ENCODE measurements at regions not wholly inside any gene's neighbourhood (a gene's known extent, or its start where the extent isn't known, plus 50 kb on each side); places are given as distances from the start of the nearest gene placed in this dataset.

GRCh38 chr3:150357923-150358607, 50.0 kb upstream of the TSC22D2 start:
- Mint-ChIP-seq H3K9me3 (no peaks in the 10 kb centered on the region), H3K4me3 (no peak overlapping the region), H3K36me3 (no peaks in the 10 kb centered on the region), H3K4me1 (no peaks in the 10 kb centered on the region), H3K27ac (no peak overlapping the region), H3K27me3 (peaks cover 2% of the 10 kb centered on the region)
- ATAC-seq (ENCODE audit: low read depth), result no peak
- no peak for DNase-seq
- POLR2A ChIA-PET, result no interaction called here

GRCh38 chr3:150357140-150357539, 51.0 kb upstream of the TSC22D2 start:
- ATAC-seq (ENCODE audit: low read depth), result no peak
- Mint-ChIP-seq H3K27ac (no peak overlapping the region), H3K4me3 (no peak overlapping the region), H3K4me1 (no peaks in the 10 kb centered on the region), H3K27me3 (peaks cover 2% of the 10 kb centered on the region), H3K9me3 (no peaks in the 10 kb centered on the region), H3K36me3 (no peaks in the 10 kb centered on the region)
- DNase-seq, result no peak
- POLR2A ChIA-PET, result no interaction called here

GRCh38 chr3:150355574-150355973, 52.5 kb upstream of the TSC22D2 start:
- Mint-ChIP-seq H3K36me3 (no peaks in the 10 kb centered on the region), H3K27me3 (peaks cover 2% of the 10 kb centered on the region), H3K9me3 (no peaks in the 10 kb centered on the region), H3K4me3 (no peak overlapping the region), H3K4me1 (no peaks in the 10 kb centered on the region), H3K27ac (no peak overlapping the region)
- POLR2A ChIA-PET, result no interaction called here
- DNase-seq (no peak), ATAC-seq (ENCODE audit: low read depth) (no peak)

GRCh38 chr3:150352931-150353330, 55.2 kb upstream of the TSC22D2 start:
- Mint-ChIP-seq H3K27me3 (peaks cover 2% of the 10 kb centered on the region), H3K36me3 (no peaks in the 10 kb centered on the region), H3K27ac (no peak overlapping the region), H3K9me3 (no peaks in the 10 kb centered on the region), H3K4me1 (no peaks in the 10 kb centered on the region), H3K4me3 (no peak overlapping the region)
- POLR2A ChIA-PET, result no interaction called here
- ATAC-seq (ENCODE audit: low read depth), result no peak
- no peak for DNase-seq

GRCh38 chr3:150351398-150351797, 56.7 kb upstream of the TSC22D2 start:
- POLR2A ChIA-PET, result no interaction called here
- Mint-ChIP-seq H3K4me3 (no peak overlapping the region), H3K27me3 (peaks cover 3% of the 10 kb centered on the region), H3K4me1 (no peaks in the 10 kb centered on the region), H3K36me3 (no peaks in the 10 kb centered on the region), H3K9me3 (no peaks in the 10 kb centered on the region), H3K27ac (no peak overlapping the region)
- no peak for DNase-seq
- ATAC-seq (ENCODE audit: low read depth), result no peak

GRCh38 chr3:150349314-150350097, 58.6 kb upstream of the TSC22D2 start:
- ATAC-seq (ENCODE audit: low read depth), result no peak
- POLR2A ChIA-PET, result no interaction called here
- Mint-ChIP-seq H3K4me1 (no peaks in the 10 kb centered on the region), H3K4me3 (no peak overlapping the region), H3K27ac (no peak overlapping the region), H3K27me3 (peaks cover 9% of the 10 kb centered on the region), H3K36me3 (no peaks in the 10 kb centered on the region), H3K9me3 (no peaks in the 10 kb centered on the region)
- no peak for DNase-seq

- H3K36me3 Mint-ChIP-seq, result no peaks in the 10 kb centered on the region
- no peak overlapping the region for H3K4me3 Mint-ChIP-seq
- no peak for DNase-seq
- H3K27me3 Mint-ChIP-seq, result peaks cover 9% of the 10 kb centered on the region
- no peaks in the 10 kb centered on the region for H3K4me1 Mint-ChIP-seq
- no peaks in the 10 kb centered on the region for H3K9me3 Mint-ChIP-seq
- H3K27ac Mint-ChIP-seq, result no peak overlapping the region
- no peak for ATAC-seq (ENCODE audit: low read depth)
- POLR2A ChIA-PET, result no interaction called here
Observed at GRCh38 chr3:150348500-150348899, 59.6 kb upstream of the TSC22D2 start.

DNA sequence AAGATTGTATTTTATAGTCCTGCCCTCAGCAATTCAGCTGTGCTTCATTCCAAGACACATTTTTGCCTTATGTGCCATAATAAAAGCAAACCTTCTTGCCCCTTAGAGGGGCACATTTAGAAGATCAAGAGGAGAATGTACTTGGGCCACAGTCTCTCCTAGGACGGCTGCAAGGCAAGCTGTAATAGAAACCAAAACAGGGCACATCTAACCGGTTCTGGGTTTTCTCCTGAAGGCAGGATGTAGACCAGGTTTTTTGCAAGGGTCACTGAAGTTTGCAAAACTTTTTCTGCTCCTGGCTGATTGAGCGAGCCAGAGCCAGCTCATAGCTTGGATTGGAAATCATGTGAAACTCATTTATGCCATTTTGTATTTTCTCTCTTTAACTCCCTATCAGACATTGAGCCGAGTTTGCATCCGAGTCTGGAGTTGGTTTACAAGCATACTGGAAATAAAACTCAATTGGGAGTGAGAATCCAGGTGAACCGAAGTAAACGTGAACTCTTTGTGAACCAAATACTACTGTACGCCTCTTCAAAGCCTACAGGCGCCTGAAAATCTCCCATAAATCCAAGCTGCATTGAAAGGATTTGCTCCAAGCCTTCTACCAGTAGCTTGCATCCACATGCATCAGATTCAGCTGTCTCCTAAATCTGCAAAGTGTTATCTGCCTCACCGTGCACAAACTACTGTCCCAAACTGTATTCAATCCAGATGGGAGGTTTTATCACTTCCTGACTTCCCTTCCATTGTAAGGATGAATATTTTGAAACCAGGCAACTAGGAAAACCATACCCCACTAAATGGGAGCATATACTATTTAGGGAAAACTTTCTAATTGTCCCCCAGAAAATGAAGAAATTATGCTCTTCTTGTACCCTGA, 60.9 kb upstream of the TSC22D2 start:
- no peaks in the 10 kb centered on the region for H3K9me3 Mint-ChIP-seq
- peaks cover 9% of the 10 kb centered on the region for H3K27me3 Mint-ChIP-seq

GRCh38 chr3:150346266-150346665, 61.8 kb upstream of the TSC22D2 start:
- Mint-ChIP-seq H3K27me3 (peaks cover 9% of the 10 kb centered on the region), H3K4me1 (no peaks in the 10 kb centered on the region)
- no peak for ATAC-seq (ENCODE audit: low read depth)

More for the DNA sequence above, 60.9 kb upstream of the TSC22D2 start:
- no peak for DNase-seq
- POLR2A ChIA-PET, result no interaction called here
- no peaks in the 10 kb centered on the region for H3K36me3 Mint-ChIP-seq
- no peaks in the 10 kb centered on the region for H3K4me1 Mint-ChIP-seq
- no peak for ATAC-seq (ENCODE audit: low read depth)
- no peak overlapping the region for H3K27ac Mint-ChIP-seq
- no peak overlapping the region for H3K4me3 Mint-ChIP-seq

DNA sequence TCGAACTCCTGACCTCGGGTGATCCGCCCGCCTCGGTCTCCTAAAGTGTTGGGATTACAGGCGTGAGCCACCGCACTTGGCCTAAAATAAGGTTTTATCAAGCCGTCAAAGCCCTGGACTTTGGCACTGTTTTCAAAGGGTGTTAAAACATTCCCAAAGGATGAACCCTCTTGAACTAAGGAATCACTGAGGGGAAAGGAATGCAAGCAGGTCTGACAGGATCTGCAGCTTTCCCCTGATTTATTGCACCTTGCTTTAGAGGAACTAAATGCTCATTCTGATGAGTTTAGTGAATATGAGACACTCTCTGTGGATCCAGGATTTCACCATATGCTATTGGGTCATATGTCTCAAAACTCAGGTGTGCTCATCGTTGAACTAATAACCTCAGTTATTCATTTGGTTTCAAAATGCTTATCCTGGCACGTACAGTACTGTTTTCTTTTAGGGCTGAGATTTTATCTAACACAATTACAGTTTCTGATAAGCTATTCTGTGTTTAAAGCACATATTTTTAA, 63.0 kb upstream of the TSC22D2 start:
- Mint-ChIP-seq H3K9me3 (no peaks in the 10 kb centered on the region), H3K27me3 (peaks cover 9% of the 10 kb centered on the region), H3K36me3 (no peaks in the 10 kb centered on the region), H3K4me1 (no peaks in the 10 kb centered on the region), H3K4me3 (no peak overlapping the region), H3K27ac (no peak overlapping the region)
- DNase-seq, result no peak
- ATAC-seq (ENCODE audit: low read depth), result no peak
- POLR2A ChIA-PET, result no interaction called here

More at GRCh38 chr3:150346266-150346665, 61.8 kb upstream of the TSC22D2 start:
- Mint-ChIP-seq H3K36me3 (no peaks in the 10 kb centered on the region), H3K27ac (no peak overlapping the region), H3K9me3 (no peaks in the 10 kb centered on the region), H3K4me3 (no peak overlapping the region)
- POLR2A ChIA-PET, result no interaction called here
- DNase-seq, result no peak

DNA sequence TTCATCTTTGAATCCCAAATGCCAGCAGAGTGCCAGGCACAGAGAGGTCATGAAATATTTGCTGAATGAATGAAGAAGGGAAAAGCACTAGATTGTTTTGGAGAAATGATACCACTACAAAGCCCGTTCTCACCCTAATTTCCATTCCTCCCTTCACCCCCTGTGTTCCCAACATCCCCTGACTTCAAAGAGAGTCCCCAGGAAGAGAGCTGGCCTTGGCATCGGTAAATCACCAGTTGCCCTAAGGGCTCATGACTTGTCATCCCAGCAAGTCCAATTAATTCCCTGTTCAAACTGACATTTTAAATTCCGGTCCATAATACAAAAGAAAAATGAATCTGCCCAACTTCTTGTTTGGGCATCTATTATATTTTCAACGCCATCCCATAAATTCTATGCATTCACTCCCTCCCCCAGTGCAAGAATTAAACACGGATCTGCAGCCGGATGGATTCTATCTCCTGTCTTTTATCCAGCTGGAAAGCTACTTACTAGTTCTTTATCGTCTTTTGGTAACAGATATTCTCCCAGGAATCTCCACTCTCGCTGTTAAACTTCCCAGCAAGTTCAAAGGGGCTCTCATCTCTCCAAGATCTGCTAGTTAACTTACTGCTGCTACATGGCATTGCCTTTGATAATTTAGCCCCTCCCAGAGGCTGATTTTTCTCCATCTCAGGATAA, 63.9 kb upstream of the TSC22D2 start:
- Mint-ChIP-seq H3K4me1 (no peaks in the 10 kb centered on the region), H3K36me3 (no peaks in the 10 kb centered on the region), H3K9me3 (no peaks in the 10 kb centered on the region), H3K27me3 (peaks cover 13% of the 10 kb centered on the region), H3K4me3 (no peak overlapping the region), H3K27ac (no peak overlapping the region)
- ATAC-seq (ENCODE audit: low read depth) (no peak), DNase-seq (no peak)
- POLR2A ChIA-PET, result no interaction called here

GRCh38 chr3:150342896-150343467, 65.1 kb upstream of the TSC22D2 start:
- DNase-seq (no peak), ATAC-seq (ENCODE audit: low read depth) (no peak)
- no peaks in the 10 kb centered on the region for H3K9me3 Mint-ChIP-seq
- POLR2A ChIA-PET, result no interaction called here
- H3K4me1 Mint-ChIP-seq, result no peaks in the 10 kb centered on the region
- H3K27me3 Mint-ChIP-seq, result peaks cover 22% of the 10 kb centered on the region
- H3K4me3 Mint-ChIP-seq, result no peak overlapping the region
- H3K36me3 Mint-ChIP-seq, result no peaks in the 10 kb centered on the region
- H3K27ac Mint-ChIP-seq, result no peak overlapping the region

GRCh38 chr3:150341891-150342290, 66.2 kb upstream of the TSC22D2 start:
- Mint-ChIP-seq H3K9me3 (no peaks in the 10 kb centered on the region), H3K4me3 (no peak overlapping the region), H3K4me1 (no peaks in the 10 kb centered on the region), H3K27ac (no peak overlapping the region), H3K27me3 (peaks cover 29% of the 10 kb centered on the region), H3K36me3 (no peaks in the 10 kb centered on the region)
- POLR2A ChIA-PET, result no interaction called here
- ATAC-seq (ENCODE audit: low read depth) (no peak), DNase-seq (no peak)

Data from activated naive CD8-positive, alpha-beta T cell treated with anti-CD3 and anti-CD28 coated beads, Interleukin-2, amount 10 ng/mL, durations not matched to agents 7 days and 5 days (primary cell).